Kidney epithelial cell (primary cell): ENCODE measurements at regions not wholly inside any gene's neighbourhood (a gene's known extent, or its start where the extent isn't known, plus 50 kb on each side); places are given as distances from the start of the nearest gene placed in this dataset.

Source experiments
- DNase-seq: peaks from one replicate; pipeline ENCODE4 v3.0.0-alpha.2; 2010; ENCODE audit warnings: low read depth
- H3K27me3 ChIP-seq: 2 replicates; pipeline ENCODE4 v1.6.0; 2011; ENCODE audit warnings: low read length; ENCODE audit not compliant: control insufficient read depth, insufficient read depth
- H3K36me3 ChIP-seq: 2 replicates; pipeline ENCODE4 v1.5.1; 2011; ENCODE audit warnings: low read length; ENCODE audit not compliant: control insufficient read depth, insufficient read depth
- H3K4me3 ChIP-seq: 2 replicates; pipeline ENCODE4 v1.5.1; 2011; ENCODE audit warnings: low read depth, mild to moderate bottlenecking, control low read depth, low read length
- CTCF ChIP-seq: IDR thresholded peaks from 2 replicates; pipeline ENCODE4 v1.5.1; 2011; ENCODE audit warnings: mild to moderate bottlenecking, moderate library complexity, low read length, control low read depth, inconsistent platforms; ENCODE audit not compliant: insufficient read depth, poor library complexity, severe bottlenecking

- Histone ChIP-seq H3K4me3 (no peak overlapping the region), H3K27me3 (no peaks in the 10 kb centered on the region), H3K36me3 (no peaks in the 10 kb centered on the region)
- peak; percentile 73 for DNase-seq
- TF ChIP-seq CTCF: no peak
Measured at GRCh38 chr4:96164814-96165351, 325.0 kb downstream of the PDHA2 start.

- no peak for DNase-seq
- no peak for TF ChIP-seq CTCF
- Histone ChIP-seq H3K4me3 (no peak overlapping the region), H3K36me3 (no peaks in the 10 kb centered on the region), H3K27me3 (no peaks in the 10 kb centered on the region)
Measured at GRCh38 chr4:96166806-96167205, 326.9 kb downstream of the PDHA2 start.

DNA sequence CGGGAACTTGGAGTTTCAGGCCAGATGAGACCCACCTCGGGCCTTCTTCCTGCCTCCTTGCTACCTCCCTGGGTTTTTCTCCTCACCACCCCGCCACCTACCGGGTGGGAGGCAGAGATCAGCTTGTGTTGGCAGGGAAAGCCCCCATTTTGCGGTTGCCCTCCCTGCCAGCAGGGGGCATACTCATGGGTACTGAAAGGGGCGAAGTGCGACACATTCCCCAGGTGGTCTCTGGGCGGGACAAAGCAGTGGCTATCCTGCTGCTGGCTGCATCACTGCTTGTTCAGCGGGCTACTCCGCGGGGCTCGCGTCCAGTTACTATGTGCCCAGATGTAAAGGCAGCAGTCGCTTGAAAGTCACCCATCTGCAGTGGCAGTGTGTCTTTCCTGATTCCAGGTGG lies 330.3 kb downstream of the PDHA2 start:
- peak; percentile 5 for TF ChIP-seq CTCF
- DNase-seq: no peak
- no peak overlapping the region for H3K4me3 ChIP-seq
- H3K27me3 ChIP-seq: no peaks in the 10 kb centered on the region
- H3K36me3 ChIP-seq: no peaks in the 10 kb centered on the region

DNA sequence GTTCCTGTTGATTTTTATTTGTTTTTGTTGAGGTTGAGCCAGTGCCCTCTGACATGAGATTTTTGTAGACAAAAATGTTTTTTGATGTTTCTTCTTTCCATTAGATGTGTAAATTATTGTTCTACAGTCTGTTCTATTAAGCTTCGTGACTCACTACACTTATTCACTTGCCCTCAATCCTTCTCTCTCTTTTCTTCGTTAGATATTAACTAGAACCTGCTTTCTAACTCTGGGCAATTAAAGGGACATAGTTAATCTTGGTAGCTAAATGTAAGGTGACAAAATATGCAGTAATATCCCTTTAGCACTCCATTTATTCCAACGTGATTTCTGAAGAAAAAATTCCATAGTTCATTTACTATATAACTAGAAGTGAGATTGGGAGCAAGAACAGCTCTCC lies 333.9 kb downstream of the PDHA2 start:
- no peak for DNase-seq
- no peaks in the 10 kb centered on the region for H3K27me3 ChIP-seq
- H3K4me3 ChIP-seq: no peak overlapping the region
- no peaks in the 10 kb centered on the region for H3K36me3 ChIP-seq
- TF ChIP-seq CTCF: no peak

DNA sequence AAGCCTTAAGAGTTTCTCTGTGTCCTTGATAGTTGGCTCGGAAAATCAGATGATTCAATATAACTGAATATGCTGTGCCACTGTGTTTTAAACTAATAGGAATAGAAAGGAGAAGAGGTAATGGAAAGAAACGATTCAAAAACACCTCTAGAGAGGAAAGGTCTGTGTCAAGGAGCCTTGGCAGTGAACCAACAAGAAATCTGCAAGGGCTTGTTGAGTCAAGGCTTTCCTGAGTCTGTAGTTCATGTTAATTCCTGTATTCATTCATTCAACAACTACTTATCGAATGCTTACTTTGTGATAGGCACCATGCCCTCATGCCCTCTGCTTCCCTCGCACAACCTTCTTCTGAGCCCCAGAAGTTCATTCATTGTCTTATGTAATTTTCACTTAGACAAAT lies 336.0 kb downstream of the PDHA2 start:
- H3K27me3 ChIP-seq: no peaks in the 10 kb centered on the region
- no peak for DNase-seq
- H3K36me3 ChIP-seq: no peaks in the 10 kb centered on the region
- no peak for TF ChIP-seq CTCF
- no peak overlapping the region for H3K4me3 ChIP-seq

- no peak for TF ChIP-seq CTCF
- Histone ChIP-seq H3K4me3 (no peak overlapping the region), H3K36me3 (no peaks in the 10 kb centered on the region), H3K27me3 (no peaks in the 10 kb centered on the region)
- DNase-seq: no peak
Measured at GRCh38 chr4:96183611-96184010, 343.7 kb downstream of the PDHA2 start.
